Anterior cingulate cortex (tissue), 58 donors: ENCODE measurements at regions not wholly inside any gene's neighbourhood (a gene's known extent, or its start where the extent isn't known, plus 50 kb on each side); places are given as distances from the start of the nearest gene placed in this dataset.
"Not testable (repeated sequence)": the region's sequence is repeated elsewhere in the genome, so short reads cannot be mapped to it uniquely, and the experiment has no call there.

Source experiments
- DNase-seq, 58 donors: peaks; one replicate each; lab custom pipeline; 2025; lab: John Stamatoyannopoulos, UW

DNA sequence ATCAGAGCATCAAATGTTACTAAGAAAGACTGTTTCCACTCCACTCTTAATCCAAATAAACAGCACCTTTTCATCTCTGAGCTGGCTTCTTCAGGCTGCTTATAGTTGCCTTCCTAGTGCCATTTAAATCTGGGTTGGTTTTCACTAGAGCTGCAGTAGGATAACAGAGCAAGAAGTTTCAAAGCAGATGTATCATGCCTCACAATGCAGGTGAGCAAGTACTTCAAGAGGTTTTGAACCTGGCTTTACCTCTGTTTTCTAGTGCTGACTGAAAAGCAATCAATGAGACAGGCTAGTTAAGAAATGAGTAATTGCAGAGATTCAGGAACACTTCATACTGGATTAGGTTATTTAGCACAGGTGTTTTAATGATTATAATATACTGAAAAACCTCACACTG, 147.7 kb upstream of the SATB1 start:
- DNase-seq = no peak

GRCh38 chr3:18567293-18567692, 142.2 kb upstream of the SATB1 start:
- DNase-seq = no peak

DNA sequence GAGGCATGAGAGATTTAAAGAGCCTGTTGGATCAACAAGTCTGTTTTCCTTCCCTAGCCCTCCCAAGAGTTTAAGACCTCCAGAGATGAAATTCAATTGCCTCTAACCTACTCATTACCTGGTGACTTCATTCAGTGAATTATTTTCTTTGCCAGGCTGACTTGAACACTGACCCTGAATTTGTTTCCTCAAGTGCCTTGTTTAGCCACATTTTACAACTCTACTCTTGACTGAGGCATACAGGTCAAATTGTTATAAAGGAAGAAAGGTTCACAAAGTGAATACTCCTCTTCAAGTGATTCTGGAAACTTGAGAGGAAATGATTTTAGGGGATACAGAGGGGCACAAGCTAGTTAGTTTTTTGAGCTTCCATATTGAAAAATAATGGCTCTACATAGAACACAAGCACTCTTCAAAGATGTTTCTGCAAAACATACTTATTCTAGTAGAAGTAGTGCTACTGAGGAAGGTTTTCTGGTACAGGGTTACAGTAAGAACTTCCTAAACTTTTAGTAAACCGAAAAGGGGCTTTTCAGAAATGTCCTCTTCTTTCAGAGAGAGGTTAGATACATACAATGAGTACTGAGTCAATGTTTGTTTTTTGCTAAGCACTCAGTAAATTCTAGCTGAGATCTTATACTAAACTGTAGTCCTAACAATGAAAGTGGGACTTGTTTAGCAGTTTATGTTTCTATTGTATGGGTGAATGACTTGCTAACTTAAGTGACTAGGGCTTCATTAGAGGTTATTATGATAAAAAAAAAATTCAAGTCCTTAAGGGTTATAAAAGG, 137.4 kb upstream of the SATB1 start:
- no peak for DNase-seq

GRCh38 chr3:18559331-18559842, 134.2 kb upstream of the SATB1 start:
- DNase-seq = peak in 1 of 58 donors; percentile 1

DNA sequence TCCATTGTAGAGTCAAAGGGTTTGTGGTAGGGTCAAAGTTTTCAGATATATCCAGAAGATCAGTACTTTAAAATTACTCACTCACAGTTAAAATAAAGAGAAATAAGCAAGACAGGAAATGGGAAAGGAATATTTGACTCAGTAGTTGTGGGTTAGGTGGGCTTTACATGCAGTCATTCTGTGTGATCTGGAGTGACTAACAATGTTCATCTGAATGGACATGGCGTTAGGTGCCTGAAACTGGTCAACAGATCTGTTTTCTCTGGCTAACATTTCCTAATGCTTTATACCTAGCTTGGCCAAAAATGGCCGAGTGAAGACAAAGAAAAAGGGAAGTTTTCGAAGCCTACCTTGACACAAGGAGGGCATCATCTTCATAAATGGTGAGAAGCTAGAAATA, 133.4 kb upstream of the SATB1 start:
- no peak for DNase-seq

DNA sequence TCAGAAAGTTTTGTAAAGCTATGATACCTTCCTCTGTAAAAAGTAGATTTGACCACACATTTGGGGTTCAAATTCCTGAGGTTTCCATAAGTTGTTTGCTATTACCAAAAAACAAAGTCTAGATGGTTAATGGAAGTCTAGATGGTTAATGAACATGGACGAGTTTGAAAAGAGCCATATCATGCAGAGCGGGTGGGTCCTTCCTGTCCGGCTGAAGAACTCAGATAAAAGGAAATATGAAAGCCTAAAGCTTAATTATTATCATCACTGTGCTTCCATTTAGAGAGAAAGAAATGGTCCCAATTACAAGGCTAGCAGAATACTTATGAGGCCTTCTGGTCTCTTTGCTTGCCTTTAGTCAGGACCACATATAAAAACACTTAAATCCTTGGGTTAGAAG, 132.1 kb upstream of the SATB1 start:
- DNase-seq = no peak

DNA sequence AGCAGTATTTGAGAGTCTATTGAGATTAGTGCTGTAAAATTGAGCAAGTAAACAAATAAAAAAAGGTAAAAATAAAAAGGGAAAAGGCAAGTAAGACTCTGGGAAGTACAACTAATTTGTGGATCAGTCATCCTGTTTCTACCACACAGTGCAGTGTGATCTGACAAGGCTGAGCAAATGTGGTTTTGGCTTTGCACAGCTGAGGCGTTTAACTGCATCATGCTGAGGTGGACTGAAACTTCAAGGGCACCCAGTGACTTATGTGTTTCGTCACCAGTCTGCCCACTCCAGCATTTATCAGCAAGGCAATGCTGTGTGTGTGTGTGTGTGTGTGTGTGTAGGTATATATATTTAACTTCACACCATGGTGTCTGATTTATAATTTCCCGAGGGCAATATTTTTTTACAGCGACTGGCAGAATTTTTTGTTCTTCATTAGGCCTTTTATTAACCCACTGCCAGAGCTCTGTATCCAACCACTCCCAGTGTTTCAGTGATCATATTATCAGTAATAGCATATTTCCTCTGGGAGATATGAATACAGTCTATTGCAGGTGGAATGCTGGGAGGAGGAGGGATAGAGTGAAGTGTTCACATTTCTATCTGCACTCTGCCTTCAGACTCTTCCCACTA, 131.5 kb upstream of the SATB1 start:
- no peak for DNase-seq

- no peak for DNase-seq
These were observed 130.9 kb upstream of the SATB1 start for GRCh38 chr3:18556001-18556408.

- not testable (repeated sequence) for DNase-seq
These were observed 127.5 kb upstream of the SATB1 start for GRCh38 chr3:18552579-18553105.

DNA sequence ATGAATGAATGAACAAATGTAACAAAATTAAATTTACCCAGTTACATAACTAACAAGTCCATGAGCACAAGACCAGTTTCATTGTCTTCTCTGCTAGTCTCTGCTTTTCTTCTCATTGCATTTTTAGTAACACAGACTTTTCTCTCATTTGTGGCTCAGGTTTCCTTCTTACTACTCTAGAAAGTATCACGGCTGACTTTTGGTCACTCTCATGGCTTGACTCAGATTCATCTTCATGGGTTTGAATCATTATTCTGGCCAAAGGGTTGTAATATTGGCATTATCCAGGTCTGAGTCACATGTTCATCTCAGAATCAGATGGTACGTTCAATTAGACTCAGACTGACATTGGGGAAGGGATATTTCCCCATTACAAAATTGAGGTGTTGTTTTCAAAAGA, 121.5 kb upstream of the SATB1 start:
- DNase-seq = no peak

DNA sequence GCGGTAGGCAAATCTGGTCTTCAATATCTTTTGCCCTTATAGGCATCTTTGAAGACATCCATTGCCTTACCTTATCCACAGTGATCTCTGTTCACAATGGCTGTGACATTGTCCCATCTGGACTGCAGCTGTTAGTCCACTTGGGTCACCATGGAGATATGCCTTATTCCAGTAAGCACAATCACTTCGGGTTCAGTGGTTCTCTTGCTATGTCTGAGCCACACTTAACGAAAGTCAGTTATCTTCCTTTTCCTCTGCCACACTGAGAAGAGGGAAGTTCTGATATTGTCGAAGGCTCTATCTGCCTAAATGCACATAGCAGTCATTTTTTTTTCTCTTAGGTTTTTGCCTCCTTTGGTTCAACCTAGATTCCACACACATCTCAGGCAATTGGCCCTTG, 119.0 kb upstream of the SATB1 start:
- no peak for DNase-seq

GRCh38 chr3:18538463-18539230, 113.5 kb upstream of the SATB1 start:
- no peak for DNase-seq

DNA sequence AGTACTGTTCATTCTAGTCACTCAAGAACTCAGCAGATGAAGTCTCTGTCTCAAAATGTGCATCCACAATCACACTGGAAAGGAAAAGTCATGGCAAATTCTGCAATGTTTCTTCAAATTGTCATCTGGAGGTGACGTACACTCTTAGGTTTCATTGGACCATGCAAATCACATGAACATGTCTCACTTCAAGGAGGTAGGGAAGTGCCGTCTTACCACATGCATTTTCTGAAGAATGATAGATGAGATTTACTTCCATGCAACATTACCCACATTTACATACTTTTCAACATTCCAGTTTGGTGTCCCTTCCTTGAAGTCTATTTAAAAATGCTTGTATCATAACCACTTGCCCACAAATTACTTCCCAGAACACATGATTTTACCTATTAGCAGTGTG, 107.9 kb upstream of the SATB1 start:
- DNase-seq = no peak

DNA sequence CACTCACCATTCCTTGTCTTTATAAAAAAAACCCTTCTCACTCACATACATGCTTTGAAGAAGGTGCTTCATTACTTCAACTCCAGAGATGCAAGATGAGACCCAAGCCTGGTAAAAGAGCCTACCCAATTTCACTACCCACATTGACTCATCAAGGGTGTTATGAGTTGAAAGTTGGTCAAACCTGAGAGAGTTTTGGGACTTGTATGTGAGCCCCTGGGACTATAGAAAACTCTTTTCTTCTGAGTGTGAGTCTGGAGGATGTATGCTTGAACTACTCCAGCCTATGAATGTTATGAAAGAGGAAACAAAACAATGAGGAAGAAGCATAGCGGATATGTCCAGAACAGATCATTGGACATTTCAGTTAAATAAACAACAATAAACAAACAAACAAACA, 106.5 kb upstream of the SATB1 start:
- no peak for DNase-seq

- DNase-seq = no peak
These were observed 104.5 kb upstream of the SATB1 start for GRCh38 chr3:18529631-18530030.

DNA sequence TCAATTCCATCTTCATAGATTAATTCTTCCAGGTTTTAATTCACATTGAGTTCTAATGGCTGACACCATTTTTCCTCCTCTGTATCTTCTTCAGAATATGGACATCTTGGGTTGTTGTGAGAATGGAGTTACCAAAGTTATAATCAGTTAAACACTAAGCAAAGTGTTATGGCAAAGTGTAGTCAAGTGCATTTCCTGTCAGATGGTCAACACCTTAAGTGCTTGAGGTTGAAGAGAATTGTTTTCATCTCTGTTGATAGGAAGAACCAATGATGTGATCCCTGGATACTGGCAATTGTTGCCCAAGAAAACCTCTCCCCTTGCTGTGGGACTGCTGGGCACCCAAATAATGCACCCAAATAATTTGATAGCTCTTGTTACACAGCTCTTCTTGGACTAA, 102.6 kb upstream of the SATB1 start:
- no peak for DNase-seq

DNA sequence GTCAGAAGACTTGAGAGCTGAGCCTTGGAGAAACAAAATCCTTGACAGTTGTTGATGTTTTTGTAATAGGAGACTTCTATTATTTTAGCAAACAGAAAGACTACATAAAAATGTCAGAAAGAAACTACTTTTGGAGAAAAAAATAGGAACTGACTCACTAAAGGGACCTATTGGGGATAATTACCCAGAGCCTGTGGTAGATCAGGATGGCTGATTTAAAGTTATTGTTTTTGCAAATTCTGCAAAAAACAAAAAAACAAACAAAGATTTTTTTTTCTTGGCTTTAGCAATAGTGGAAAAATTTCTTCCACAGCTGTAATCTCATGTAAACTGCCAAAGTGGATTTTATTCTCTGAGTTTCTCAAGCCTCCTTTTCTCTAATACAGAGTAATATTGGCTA, 101.5 kb upstream of the SATB1 start:
- no peak for DNase-seq

DNA sequence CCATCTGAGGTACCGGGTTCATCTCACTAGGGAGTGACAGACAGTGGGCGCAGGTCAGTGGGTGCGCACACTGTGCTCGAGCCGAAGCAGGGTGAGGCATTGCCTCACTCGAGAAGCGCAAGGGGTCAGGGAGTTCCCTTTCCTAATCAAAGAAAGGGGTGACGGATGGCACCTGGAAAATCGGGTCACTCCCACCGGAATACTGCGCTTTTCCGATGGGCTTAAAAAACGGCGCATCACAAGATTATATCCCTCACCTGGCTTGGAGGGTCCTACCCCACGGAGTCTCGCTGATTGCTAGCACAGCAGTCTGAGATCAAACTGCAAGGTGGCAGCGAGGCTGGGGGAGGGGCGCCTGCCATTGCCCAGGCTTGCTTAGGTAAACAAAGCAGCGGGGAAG, 91.0 kb upstream of the SATB1 start:
- DNase-seq = not testable (repeated sequence)

DNA sequence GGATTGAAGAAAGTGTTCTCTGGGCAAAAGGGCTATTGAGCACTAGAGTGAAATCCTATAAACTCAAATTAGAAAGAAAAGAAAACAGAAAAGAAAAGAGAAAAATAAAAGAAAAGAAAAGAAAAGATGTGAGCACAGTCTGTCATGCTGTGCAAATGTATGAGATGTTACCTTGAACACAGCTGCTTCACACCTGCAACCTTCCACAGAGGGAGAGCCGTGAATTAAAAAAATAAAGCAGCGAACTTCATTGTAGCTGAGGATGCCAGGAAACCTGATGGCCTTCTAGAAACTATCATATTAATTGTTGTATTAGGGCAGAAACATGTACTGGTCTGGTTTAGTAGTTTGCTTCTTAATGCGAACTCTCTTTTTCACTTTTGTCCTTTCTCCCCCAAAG, 88.0 kb upstream of the SATB1 start:
- DNase-seq = no peak

- no peak for DNase-seq
These were observed 86.9 kb upstream of the SATB1 start for GRCh38 chr3:18512007-18512406.

DNA sequence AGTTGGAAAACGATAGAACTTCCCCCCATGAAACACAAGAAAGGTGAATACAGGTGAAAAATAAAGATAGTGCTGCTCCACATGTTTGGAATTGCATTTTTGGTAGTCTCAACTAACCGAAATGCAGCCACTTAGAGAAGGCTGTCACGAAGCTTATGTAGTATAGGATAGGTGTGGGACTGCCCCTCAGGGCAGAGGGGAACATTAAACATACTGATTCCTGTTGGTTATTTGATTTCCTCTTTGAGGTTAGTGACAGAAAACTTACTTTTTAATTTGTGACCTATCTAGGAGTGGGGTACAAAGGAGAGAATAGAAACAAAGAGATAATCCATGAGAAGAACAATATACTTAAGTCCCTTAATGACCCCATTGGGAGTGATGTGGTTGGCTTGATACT, 85.8 kb upstream of the SATB1 start:
- DNase-seq = no peak
